ENCODE measurements at regions not wholly inside any gene's neighbourhood (a gene's known extent, or its start where the extent isn't known, plus 50 kb on each side); places are given as distances from the start of the nearest gene placed in this dataset.
A peak's percentile ranks its signal among the peaks of the same experiment; 100 is the strongest.

- no peak overlapping the region for H3K9ac ChIP-seq (ENCODE audit: low read length)
- no peaks in the 10 kb centered on the region for H3K4me1 ChIP-seq (ENCODE audit: low read length)
- no peaks in the 10 kb centered on the region for H3K79me2 ChIP-seq (ENCODE audit: low read length)
- H3K4me2 ChIP-seq (ENCODE audit: low read length), result no peak overlapping the region
- H3K9me3 ChIP-seq (ENCODE audit: insufficient read depth, low read length), result no peaks in the 10 kb centered on the region
- no peak overlapping the region for H2AFZ ChIP-seq (ENCODE audit: low read depth, low read length)
- H4K20me1 ChIP-seq (ENCODE audit: insufficient read depth, low read length), result no peaks in the 10 kb centered on the region
- no peaks in the 10 kb centered on the region for H3K27me3 ChIP-seq (ENCODE audit: low read depth, low read length)
- no peak overlapping the region for H3K4me3 ChIP-seq (ENCODE audit: low read length)
- no peaks in the 10 kb centered on the region for H3K36me3 ChIP-seq (replicated peaks; ENCODE audit: low read depth, low read length)
- TF ChIP-seq, protein P1, sequence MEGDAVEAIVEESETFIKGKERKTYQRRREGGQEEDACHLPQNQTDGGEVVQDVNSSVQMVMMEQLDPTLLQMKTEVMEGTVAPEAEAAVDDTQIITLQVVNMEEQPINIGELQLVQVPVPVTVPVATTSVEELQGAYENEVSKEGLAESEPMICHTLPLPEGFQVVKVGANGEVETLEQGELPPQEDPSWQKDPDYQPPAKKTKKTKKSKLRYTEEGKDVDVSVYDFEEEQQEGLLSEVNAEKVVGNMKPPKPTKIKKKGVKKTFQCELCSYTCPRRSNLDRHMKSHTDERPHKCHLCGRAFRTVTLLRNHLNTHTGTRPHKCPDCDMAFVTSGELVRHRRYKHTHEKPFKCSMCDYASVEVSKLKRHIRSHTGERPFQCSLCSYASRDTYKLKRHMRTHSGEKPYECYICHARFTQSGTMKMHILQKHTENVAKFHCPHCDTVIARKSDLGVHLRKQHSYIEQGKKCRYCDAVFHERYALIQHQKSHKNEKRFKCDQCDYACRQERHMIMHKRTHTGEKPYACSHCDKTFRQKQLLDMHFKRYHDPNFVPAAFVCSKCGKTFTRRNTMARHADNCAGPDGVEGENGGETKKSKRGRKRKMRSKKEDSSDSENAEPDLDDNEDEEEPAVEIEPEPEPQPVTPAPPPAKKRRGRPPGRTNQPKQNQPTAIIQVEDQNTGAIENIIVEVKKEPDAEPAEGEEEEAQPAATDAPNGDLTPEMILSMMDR (IDR thresholded peaks at IDR 0.05; ENCODE audit: low read depth, low read length), result no peak
- no peak for TF ChIP-seq EZH2phosphoT487 (IDR thresholded peaks at IDR 0.05; ENCODE audit: low read depth)
- no peak overlapping the region for H3K27ac ChIP-seq (ENCODE audit: low read length)
Measured at GRCh38 chr18:68330658-68331057, 384.2 kb downstream of the TMX3 start.

DNA sequence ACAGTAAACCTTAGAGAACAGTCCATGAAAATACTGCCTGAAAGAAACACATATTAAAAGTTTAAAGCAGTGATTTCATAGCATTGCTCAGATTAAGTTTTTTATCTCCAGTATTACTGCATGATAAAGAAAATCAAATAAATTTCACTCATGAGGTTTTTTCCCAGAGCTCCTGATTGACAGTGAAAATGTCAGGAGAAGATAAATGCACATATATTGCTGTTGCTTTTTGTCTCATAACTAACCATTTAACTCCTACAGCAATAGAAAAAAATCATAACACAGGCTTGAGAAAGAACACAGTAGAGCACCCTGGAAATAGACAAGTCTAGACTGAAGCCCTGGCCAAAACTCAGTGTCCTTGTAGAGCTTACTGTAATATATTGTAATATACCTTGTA is 391.0 kb downstream of the TMX3 start:
- no peak overlapping the region for H3K4me2 ChIP-seq (ENCODE audit: low read length)
- H3K79me2 ChIP-seq (ENCODE audit: low read length), result no peaks in the 10 kb centered on the region
- H2AFZ ChIP-seq (ENCODE audit: low read depth, low read length), result no peak overlapping the region
- no peaks in the 10 kb centered on the region for H3K4me1 ChIP-seq (ENCODE audit: low read length)
- no peak overlapping the region for H3K9ac ChIP-seq (ENCODE audit: low read length)
- H3K36me3 ChIP-seq (replicated peaks; ENCODE audit: low read depth, low read length), result no peaks in the 10 kb centered on the region
- H3K4me3 ChIP-seq (ENCODE audit: low read length), result no peak overlapping the region
- H3K9me3 ChIP-seq (ENCODE audit: insufficient read depth, low read length), result no peaks in the 10 kb centered on the region
- H3K27me3 ChIP-seq (ENCODE audit: low read depth, low read length), result no peaks in the 10 kb centered on the region
- H3K27ac ChIP-seq (ENCODE audit: low read length), result no peak overlapping the region
- TF ChIP-seq EZH2phosphoT487 (IDR thresholded peaks at IDR 0.05; ENCODE audit: low read depth), result no peak
- TF ChIP-seq, protein P1 (IDR thresholded peaks at IDR 0.05; ENCODE audit: low read depth, low read length), result no peak
- no peaks in the 10 kb centered on the region for H4K20me1 ChIP-seq (ENCODE audit: insufficient read depth, low read length)

DNA sequence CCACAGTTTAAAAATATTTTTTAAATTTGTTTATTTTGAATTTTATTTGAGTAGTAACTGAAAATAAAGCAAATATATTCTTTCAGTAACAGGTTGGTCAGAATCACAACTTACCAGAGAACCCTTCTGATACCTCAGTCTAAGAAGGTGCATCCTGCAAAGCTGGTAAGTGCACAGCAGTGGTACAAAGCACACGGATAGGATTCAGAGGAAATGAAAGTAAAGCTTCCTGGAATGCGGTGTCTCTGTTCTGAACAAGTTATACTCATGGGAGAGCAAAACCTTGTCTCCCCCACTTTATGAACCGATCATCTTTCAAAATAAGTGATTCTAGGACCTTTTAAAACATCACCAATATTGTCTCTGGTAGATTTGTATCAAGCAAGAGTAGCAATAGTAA is 398.3 kb downstream of the TMX3 start:
- Histone ChIP-seq H3K4me3 (ENCODE audit: low read length) (peak overlapping the region; percentile 7), H3K79me2 (ENCODE audit: low read length) (no peaks in the 10 kb centered on the region), H4K20me1 (ENCODE audit: insufficient read depth, low read length) (no peaks in the 10 kb centered on the region), H2AFZ (ENCODE audit: low read depth, low read length) (peak overlapping the region; percentile 55), H3K27ac (ENCODE audit: low read length) (no peak overlapping the region), H3K27me3 (ENCODE audit: low read depth, low read length) (no peaks in the 10 kb centered on the region), H3K9ac (ENCODE audit: low read length) (no peak overlapping the region), H3K9me3 (ENCODE audit: insufficient read depth, low read length) (no peaks in the 10 kb centered on the region), H3K4me2 (ENCODE audit: low read length) (peak overlapping the region; percentile 45), H3K4me1 (ENCODE audit: low read length) (no peaks in the 10 kb centered on the region), H3K36me3 (replicated peaks; ENCODE audit: low read depth, low read length) (no peaks in the 10 kb centered on the region)
- TF ChIP-seq, protein P1 (IDR thresholded peaks at IDR 0.05; ENCODE audit: low read depth, low read length), result no peak
- TF ChIP-seq EZH2phosphoT487 (IDR thresholded peaks at IDR 0.05; ENCODE audit: low read depth), result no peak

GRCh38 chr18:68314403-68314802 is 400.5 kb downstream of the TMX3 start:
- H3K4me3 ChIP-seq (ENCODE audit: low read length), result no peak overlapping the region
- no peaks in the 10 kb centered on the region for H4K20me1 ChIP-seq (ENCODE audit: insufficient read depth, low read length)
- no peak for TF ChIP-seq EZH2phosphoT487 (IDR thresholded peaks at IDR 0.05; ENCODE audit: low read depth)
- TF ChIP-seq, protein P1 (IDR thresholded peaks at IDR 0.05; ENCODE audit: low read depth, low read length), result no peak
- H3K27me3 ChIP-seq (ENCODE audit: low read depth, low read length), result no peaks in the 10 kb centered on the region
- no peak overlapping the region for H3K4me2 ChIP-seq (ENCODE audit: low read length)
- no peaks in the 10 kb centered on the region for H3K79me2 ChIP-seq (ENCODE audit: low read length)
- H3K36me3 ChIP-seq (replicated peaks; ENCODE audit: low read depth, low read length), result no peaks in the 10 kb centered on the region
- H3K9me3 ChIP-seq (ENCODE audit: insufficient read depth, low read length), result no peaks in the 10 kb centered on the region
- no peak overlapping the region for H3K9ac ChIP-seq (ENCODE audit: low read length)
- H3K4me1 ChIP-seq (ENCODE audit: low read length), result no peaks in the 10 kb centered on the region
- no peak overlapping the region for H3K27ac ChIP-seq (ENCODE audit: low read length)
- no peak overlapping the region for H2AFZ ChIP-seq (ENCODE audit: low read depth, low read length)

Measured in OCI-LY3 (cell line).